M059J (cell line): ENCODE measurements at regions not wholly inside any gene's neighbourhood (a gene's known extent, or its start where the extent isn't known, plus 50 kb on each side); places are given as distances from the start of the nearest gene placed in this dataset.
A peak's percentile ranks its signal among the peaks of the same experiment; 100 is the strongest.

Source experiments
- DNase-seq: peaks from one replicate; pipeline ENCODE4 v3.0.0-alpha.2; 2012; ENCODE audit warnings: low read depth

- no peak for DNase-seq
Measured at GRCh38 chr5:8641786-8642505, 773.0 kb downstream of the MTRR start.

- DNase-seq: no peak
Measured at GRCh38 chr5:8644377-8644776, 775.4 kb downstream of the MTRR start.

- no peak for DNase-seq
Measured at GRCh38 chr5:8647111-8647510, 778.2 kb downstream of the MTRR start.

GRCh38 chr5:8650186-8650585 is 781.2 kb downstream of the MTRR start:
- peak; percentile 67 for DNase-seq

- no peak for DNase-seq
Measured at GRCh38 chr5:8660133-8660893, 791.4 kb downstream of the MTRR start.

DNA sequence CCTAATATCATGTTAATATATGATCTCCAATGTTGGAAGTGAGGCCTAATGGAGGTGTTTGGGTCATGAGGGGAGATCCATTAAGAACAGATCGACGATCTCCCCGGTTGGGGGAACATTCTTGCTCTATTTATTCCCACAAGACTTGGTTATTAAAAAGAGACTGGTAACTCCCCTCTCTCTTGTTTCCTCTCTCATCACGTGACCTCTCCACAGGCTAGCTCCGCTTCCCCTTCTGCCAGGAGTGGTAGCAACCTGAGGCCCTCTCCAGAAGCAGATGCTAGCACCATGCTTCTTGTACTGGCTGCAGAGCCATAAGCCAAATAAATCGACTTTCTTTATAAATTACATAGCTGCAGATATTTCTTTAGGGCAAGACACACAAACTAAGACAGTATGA is 794.4 kb downstream of the MTRR start:
- DNase-seq: no peak

DNA sequence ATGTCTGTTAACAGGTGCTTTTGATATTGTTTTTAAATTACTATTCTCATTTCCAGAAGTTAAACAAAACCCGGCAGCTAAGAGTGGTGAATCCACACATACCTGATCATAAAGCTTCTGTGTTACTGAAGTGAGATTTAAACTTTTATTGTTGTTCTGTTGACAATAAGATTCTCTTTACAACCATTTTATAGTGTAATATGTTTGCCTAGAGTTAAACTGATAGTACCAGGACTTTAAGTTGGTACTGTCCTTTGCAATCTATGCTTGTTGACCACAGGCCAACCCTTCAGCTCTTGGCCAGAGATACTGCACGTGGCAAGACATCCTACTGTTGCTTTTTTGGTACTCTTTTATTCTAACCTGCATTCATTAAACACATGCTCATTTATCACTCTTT is 806.2 kb downstream of the MTRR start:
- DNase-seq: no peak

DNA sequence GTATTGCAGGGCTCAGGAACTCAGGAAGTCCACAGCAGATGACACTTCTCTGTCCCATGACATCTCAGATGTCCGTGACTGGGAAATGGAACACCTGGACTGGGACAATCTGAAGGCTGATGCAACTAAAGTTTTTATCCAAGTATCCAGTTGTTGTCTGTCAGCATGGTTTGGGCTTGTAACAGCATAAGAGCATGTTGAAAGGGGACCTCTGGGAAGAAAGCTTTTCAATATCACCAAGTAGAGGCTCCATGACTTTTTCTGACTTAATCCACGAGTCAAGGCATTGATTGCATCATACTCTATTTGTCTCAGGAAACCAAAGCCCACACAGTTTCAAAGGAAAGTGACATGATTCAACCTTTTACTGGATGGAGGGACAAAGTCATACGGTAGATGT is 807.7 kb downstream of the MTRR start:
- peak; percentile 9 for DNase-seq

DNA sequence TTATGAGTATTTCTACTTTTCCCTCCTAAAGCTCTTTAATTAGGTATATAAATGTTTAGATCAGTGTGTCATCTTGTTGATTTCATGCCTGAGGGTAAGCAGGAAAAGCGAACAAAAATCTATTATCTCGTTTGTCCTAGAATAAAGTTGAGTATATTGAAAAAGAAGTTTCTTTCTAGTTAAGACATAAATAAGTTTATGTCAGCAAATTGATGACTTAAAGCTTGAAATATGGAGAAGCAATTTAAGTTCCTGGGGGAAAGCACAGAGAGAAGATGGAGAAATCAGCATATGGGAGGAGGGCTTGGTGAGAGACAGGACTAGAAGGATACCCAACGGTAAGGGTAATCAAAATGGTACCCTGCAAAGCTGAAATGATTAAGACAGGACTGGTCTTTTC is 813.4 kb downstream of the MTRR start:
- DNase-seq: no peak

- DNase-seq: no peak
Measured at GRCh38 chr5:8683496-8683895, 814.5 kb downstream of the MTRR start.

GRCh38 chr5:8685704-8686103 is 816.8 kb downstream of the MTRR start:
- DNase-seq: peak; percentile 6

- peak; percentile 5 for DNase-seq
Measured at GRCh38 chr5:8686707-8687106, 817.8 kb downstream of the MTRR start.

- no peak for DNase-seq
Measured at GRCh38 chr5:8689773-8690172, 820.8 kb downstream of the MTRR start.

GRCh38 chr5:8691221-8691620 is 822.3 kb downstream of the MTRR start:
- no peak for DNase-seq

DNA sequence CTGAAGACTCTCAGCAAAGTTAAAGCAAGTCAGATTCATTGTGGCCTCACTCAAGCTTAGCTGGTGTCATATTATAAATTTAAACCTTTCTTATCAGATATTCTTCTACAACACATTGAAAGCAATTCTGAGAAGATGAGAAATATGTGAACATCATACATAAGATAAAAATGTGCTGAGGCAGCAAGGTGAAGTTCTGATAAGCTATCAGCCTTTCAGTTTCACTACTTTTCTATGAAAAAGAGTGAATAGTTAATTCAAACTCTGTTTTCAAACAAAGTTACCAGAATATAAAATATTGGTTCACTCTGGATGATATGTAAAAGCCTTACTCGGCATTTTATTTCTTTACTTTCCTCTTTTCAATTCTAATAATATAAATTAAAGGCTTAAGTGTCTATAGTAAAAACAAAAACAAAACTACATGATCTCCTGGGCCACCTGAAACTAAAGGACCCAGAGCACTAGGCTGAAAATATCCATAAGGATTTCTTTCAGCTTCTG is 824.4 kb downstream of the MTRR start:
- no peak for DNase-seq

DNA sequence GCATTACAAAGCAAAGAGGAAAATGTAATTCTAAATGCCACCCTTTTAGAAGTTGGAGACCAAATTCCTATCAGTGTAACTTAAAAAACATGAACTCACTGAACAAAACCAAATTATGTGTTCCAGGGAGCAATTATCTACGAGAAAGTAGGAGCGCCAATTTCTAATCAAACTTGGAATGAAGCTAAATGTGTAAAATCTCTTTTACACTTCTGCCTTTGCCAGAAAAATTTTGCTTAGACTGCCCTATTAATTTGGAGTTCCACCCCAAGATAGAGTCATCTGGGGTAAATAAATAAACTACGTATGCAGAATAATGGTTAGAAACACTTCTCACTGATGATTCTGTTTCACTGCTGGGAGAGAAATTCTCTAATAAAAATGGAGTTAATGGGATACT is 825.6 kb downstream of the MTRR start:
- no peak for DNase-seq

DNA sequence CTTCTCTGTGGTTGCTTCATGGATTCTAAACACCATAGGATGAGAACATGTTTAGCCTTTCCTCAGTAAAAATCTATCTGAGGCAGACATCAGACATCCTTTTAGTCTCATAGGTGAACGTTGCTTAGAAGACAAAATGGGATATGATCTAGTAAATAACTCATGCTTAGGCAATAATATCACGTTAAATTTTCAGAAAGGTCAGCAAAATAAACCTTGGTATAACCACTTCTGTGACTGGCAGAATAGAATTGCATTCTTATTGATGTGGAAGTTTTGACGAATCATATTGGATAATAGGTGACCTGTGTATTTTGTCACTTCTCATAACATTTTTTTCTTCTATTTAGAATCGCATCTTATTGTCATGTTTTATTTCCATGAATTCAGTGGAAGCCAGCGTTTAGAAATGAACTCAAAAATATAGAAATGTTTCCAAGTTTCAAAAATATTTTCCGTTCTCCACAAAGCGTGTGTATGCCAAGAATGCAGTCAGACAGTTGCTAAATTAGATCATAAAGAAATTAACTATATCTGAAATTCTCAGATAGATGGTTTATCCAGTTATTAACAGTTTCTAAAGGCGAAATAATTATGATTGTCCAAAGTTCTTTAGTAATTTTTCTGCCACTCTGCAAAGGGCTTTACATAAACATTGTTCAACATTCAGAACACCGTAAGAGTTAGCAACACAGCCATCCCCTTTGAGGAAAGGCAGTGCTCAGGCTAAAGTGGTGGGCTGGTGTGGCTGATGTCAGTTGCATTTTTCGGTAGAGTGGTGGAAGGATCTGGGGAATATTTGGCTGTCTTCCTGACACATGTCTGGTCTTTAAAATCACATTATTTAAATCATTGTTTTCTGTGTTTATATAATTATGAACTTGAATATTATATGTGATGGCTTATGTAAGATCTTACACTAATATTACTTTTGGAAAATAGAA is 827.2 kb downstream of the MTRR start:
- no peak for DNase-seq

- no peak for DNase-seq
Measured at GRCh38 chr5:8700222-8700621, 831.3 kb downstream of the MTRR start.

DNA sequence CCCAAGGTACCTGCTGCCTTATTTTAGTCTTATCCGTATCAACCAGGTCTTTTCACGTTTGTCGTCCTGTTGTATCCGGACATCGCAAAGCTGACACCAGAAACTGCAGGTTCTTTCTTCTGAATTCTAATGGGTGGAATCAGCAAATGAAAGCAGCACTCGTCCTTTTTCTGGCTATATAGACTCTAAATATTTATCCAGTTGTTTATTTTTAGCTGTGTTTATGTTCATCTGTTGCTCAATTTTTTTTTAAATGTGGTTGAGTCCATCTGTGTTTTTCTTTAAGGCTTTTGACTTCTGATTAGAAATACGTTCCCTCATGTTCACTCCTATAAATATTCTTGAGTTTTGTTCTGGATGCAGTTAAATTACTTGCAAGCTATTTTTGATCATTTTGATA is 831.7 kb downstream of the MTRR start:
- DNase-seq: no peak

DNA sequence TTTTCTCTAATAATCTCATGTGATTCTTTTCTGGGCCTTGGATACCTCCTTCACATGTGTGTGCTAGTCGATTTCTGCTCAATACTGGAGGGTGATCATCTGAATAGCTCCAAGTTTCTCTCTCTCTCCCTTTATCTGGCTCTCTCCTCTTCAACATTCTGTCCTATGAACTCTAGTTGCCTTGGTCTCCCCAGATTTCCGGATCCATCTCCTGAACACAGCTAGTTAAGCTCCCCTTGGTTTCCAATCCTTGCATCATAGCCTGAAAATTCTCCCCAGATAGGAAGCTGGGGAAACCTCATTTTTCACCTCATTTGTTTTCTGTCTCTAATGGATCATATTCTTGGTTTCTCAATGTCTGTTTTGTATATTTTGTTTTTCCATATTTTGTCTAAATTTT is 832.3 kb downstream of the MTRR start:
- no peak for DNase-seq

GRCh38 chr5:8710426-8710930 is 835.4 kb downstream of the SEMA5A start:
- DNase-seq: no peak

DNA sequence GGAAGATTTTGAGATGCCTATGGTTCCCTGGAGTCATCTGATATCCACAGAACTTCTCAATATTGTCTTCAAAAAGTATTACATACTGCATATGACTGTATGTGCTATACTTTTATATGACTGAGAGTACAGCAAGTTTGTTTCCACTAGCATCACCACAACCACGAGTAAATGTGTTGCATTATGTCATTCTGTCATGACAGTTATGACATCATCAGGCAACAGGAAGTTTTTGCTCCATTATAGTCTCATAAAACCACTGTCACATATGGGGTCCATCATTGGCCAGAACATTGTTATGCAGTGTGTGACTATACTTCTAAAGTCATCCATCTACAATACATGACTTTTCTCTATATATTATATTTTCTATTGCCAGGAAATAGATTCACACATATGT is 831.7 kb downstream of the SEMA5A start:
- no peak for DNase-seq
